GM19468 (cell line): ENCODE measurements at regions not wholly inside any gene's neighbourhood (a gene's known extent, or its start where the extent isn't known, plus 50 kb on each side); places are given as distances from the start of the nearest gene placed in this dataset.
"Not testable (repeated sequence)": the region's sequence is repeated elsewhere in the genome, so short reads cannot be mapped to it uniquely, and the experiment has no call there.

Source experiments
- ATAC-seq: cut with Tn5 transposase; IDR thresholded peaks from one replicate; pipeline ENCODE4 v1.9.1; 2021; ENCODE audit warnings: mild to moderate bottlenecking, moderate library complexity, moderate number of reproducible peaks; ENCODE audit not compliant: unreplicated experiment; ENCODE audit errors: extremely low read depth

GRCh38 chr18:22559414-22560274 lies 141.9 kb upstream of the CTAGE1 start:
- no peak for ATAC-seq

GRCh38 chr18:22560275-22560610 lies 142.5 kb upstream of the CTAGE1 start:
- ATAC-seq = no peak

GRCh38 chr18:22560797-22561196 lies 143.1 kb upstream of the CTAGE1 start:
- no peak for ATAC-seq

GRCh38 chr18:22563164-22563583 lies 145.5 kb upstream of the CTAGE1 start:
- ATAC-seq = no peak

- no peak for ATAC-seq
Measured at GRCh38 chr18:22564036-22564435, 146.3 kb upstream of the CTAGE1 start.

- no peak for ATAC-seq
Measured at GRCh38 chr18:22566703-22567420, 149.1 kb upstream of the CTAGE1 start.

- ATAC-seq = no peak
Measured at GRCh38 chr18:22567794-22568193, 150.1 kb upstream of the CTAGE1 start.

- no peak for ATAC-seq
Measured at GRCh38 chr18:22570492-22570891, 152.8 kb upstream of the CTAGE1 start.

GRCh38 chr18:22572341-22572740 lies 154.6 kb upstream of the CTAGE1 start:
- ATAC-seq = no peak

- no peak for ATAC-seq
Measured at GRCh38 chr18:22579271-22579670, 161.6 kb upstream of the CTAGE1 start.

GRCh38 chr18:22585333-22585732 lies 167.6 kb upstream of the CTAGE1 start:
- ATAC-seq = no peak

- no peak for ATAC-seq
Measured at GRCh38 chr18:22585821-22586220, 168.1 kb upstream of the CTAGE1 start.

- ATAC-seq = no peak
Measured at GRCh38 chr18:22591222-22591621, 173.5 kb upstream of the CTAGE1 start.

GRCh38 chr18:22594155-22594690 lies 176.5 kb upstream of the CTAGE1 start:
- no peak for ATAC-seq

- ATAC-seq = no peak
Measured at GRCh38 chr18:22601481-22601880, 183.8 kb upstream of the CTAGE1 start.

GRCh38 chr18:22602456-22602855 lies 184.7 kb upstream of the CTAGE1 start:
- not testable (repeated sequence) for ATAC-seq

- ATAC-seq = no peak
Measured at GRCh38 chr18:22603902-22604301, 186.2 kb upstream of the CTAGE1 start.

GRCh38 chr18:22604390-22604985 lies 186.8 kb upstream of the CTAGE1 start:
- ATAC-seq = no peak

- no peak for ATAC-seq
Measured at GRCh38 chr18:22604986-22605421, 187.3 kb upstream of the CTAGE1 start.

GRCh38 chr18:22605736-22606135 lies 188.0 kb upstream of the CTAGE1 start:
- ATAC-seq = no peak
